Esophagus squamous epithelium (tissue), 5 donors: ENCODE measurements at regions not wholly inside any gene's neighbourhood (a gene's known extent, or its start where the extent isn't known, plus 50 kb on each side); places are given as distances from the start of the nearest gene placed in this dataset.
"Not testable (repeated sequence)": the region's sequence is repeated elsewhere in the genome, so short reads cannot be mapped to it uniquely, and the experiment has no call there.

Source experiments
- DNase-seq: peaks from one replicate; lab custom pipeline; 2025; lab: John Stamatoyannopoulos, UW
- H3K27ac ChIP-seq, 4 donors: fragments of 200-600 bp; sonication (generic); one replicate each; pipeline ENCODE4 v1.5.1; 2016 to 2019; ENCODE audit warnings: mild to moderate bottlenecking in 1 of 4
- H3K27me3 ChIP-seq, 4 donors: fragments of 200-600 bp; sonication (generic); 1 replicate in 3 of 4; 2 replicates in 1 of 4; pipeline versions ENCODE4 v1.5.1 to v1.6.0; 2017 to 2021; ENCODE audit warnings: antibody characterized with exemption in 1 of 4
- H3K36me3 ChIP-seq, 3 donors: fragments of 200-600 bp; sonication (generic); one replicate each; pipeline ENCODE4 v1.5.1; 2016 to 2019
- H3K4me1 ChIP-seq, 3 donors: fragments of 200-600 bp; sonication (generic); one replicate each; pipeline ENCODE4 v1.5.1; 2017 to 2019
- H3K4me3 ChIP-seq, 4 donors: fragments of 200-600 bp; sonication (generic); 1 replicate in 3 of 4; 2 replicates in 1 of 4; pipeline ENCODE4 v1.5.1; 2016 to 2019; ENCODE audit warnings: mild to moderate bottlenecking in 2 of 4, moderate library complexity in 1 of 4
- H3K9me3 ChIP-seq, 3 donors: fragments of 200-600 bp; sonication (generic); one replicate each; pipeline ENCODE4 v1.5.1; 2016 to 2019
- CTCF ChIP-seq, 6 experiments: fragments of 450-650 bp in 4 of 6; fragments of 200-600 bp in 2 of 6; sonication (generic) in 2 of 6; IDR thresholded peaks; one replicate each; pipeline ENCODE4 v1.5.1; 2016 to 2019; ENCODE audit warnings: antibody characterized with exemption in 6 of 6, mild to moderate bottlenecking in 4 of 6, moderate library complexity in 4 of 6
- POLR2A ChIP-seq, 4 donors: fragments of 450-650 bp; IDR thresholded peaks; one replicate each; pipeline ENCODE4 v1.6.1; 2017; ENCODE audit warnings: antibody characterized with exemption in 4 of 4, mild to moderate bottlenecking in 4 of 4, moderate library complexity in 3 of 4
- WGBS, 2 donors: methylation state at CpG; one replicate each; pipeline ENCODE4 v1.1.5; 2018; 5-methylcytosine and 5-hydroxymethylcytosine counted together
- intact Hi-C: fragments of 100-400 bp; cut with DNase I; formaldehyde crosslinking; loops from one replicate; pipeline ENCODE4 v1.15.0; 2022
- donor health status: DM: yes; HTN: yes; CAD: no.

DNA sequence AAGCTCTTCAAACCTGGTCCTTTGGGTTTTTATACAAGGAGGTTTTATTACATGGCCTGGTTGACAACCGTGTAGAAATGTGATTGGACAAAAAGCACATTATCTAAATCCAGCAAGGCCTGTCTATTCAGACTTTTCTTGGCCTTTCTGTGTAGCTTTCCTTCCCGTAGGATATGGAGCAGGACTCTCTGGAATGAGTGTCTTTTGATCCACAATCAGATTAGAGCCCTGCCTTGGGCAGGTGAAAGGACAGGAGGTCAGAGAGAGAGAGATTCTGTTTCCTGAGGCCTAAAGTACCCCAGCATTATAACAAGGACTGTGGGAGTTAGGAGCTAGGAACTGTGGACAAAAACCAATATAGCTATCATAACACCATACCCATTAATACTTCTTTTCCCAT lies 375.5 kb upstream of the RGS6 start:
- TF ChIP-seq POLR2A (IDR thresholded peaks at IDR 0.05), result no peak
- TF ChIP-seq CTCF (IDR thresholded peaks at IDR 0.05), result no peak
- peaks cover 0 to 12% (median 0%) of the 10 kb centered on the region in 3 donors for H3K4me1 ChIP-seq
- no peaks in the 10 kb centered on the region for H3K27me3 ChIP-seq
- H3K4me3 ChIP-seq, result no peak overlapping the region
- intact Hi-C loops, result no loop called here
- DNase-seq, result no peak
- WGBS, 2 donors, result 85 to 94% methylated on average over 2 of the region's 2 CpGs
- no peak overlapping the region for H3K27ac ChIP-seq
- H3K9me3 ChIP-seq, result no peaks in the 10 kb centered on the region
- H3K36me3 ChIP-seq, result no peaks in the 10 kb centered on the region

GRCh38 chr14:71557351-71557750 lies 374.9 kb upstream of the RGS6 start:
- H3K27ac ChIP-seq, result no peak overlapping the region
- H3K36me3 ChIP-seq, result no peaks in the 10 kb centered on the region
- DNase-seq, result no peak
- H3K4me3 ChIP-seq, result no peak overlapping the region
- no peaks in the 10 kb centered on the region for H3K27me3 ChIP-seq
- 92 to 94% methylated on average over 2 of the region's 2 CpGs for WGBS, 2 donors
- no peaks in the 10 kb centered on the region for H3K9me3 ChIP-seq
- TF ChIP-seq CTCF (IDR thresholded peaks at IDR 0.05), result no peak
- no peak for TF ChIP-seq POLR2A (IDR thresholded peaks at IDR 0.05)
- intact Hi-C loops, result no loop called here
- H3K4me1 ChIP-seq, result peaks cover 0 to 12% (median 0%) of the 10 kb centered on the region in 3 donors

- H3K27ac ChIP-seq, intact Hi-C loops, H3K9me3 ChIP-seq, DNase-seq, H3K27me3 ChIP-seq, H3K4me3 ChIP-seq, H3K36me3 ChIP-seq: not testable (repeated sequence)
- 90 to 97% methylated on average over 10 of the region's 10 CpGs for WGBS, 2 donors
- H3K4me1 ChIP-seq, result peaks cover 0 to 12% (median 0%) of the 10 kb centered on the region in 3 donors
These were observed 373.3 kb upstream of the RGS6 start for GRCh38 chr14:71558943-71559342.

DNA sequence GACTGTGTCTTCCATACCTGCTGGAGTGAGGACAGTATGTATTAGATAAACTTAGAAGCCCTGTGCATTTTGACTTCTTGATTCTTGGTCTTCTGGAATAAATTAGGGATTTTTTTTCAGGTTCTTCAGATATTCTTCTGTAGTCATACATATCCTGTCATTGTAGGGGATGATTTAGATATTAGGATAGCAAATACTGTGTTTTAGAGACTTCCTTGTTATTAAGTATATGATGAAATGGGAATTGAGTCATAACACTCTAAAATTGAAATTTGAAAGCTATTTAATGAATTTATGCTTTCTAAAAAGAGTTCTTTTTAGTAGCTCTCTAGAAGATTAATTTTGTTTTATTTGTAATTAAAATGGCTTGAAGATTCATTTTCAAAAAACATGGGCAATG lies 371.5 kb upstream of the RGS6 start:
- Histone ChIP-seq H3K9me3 (no peaks in the 10 kb centered on the region), H3K27ac (no peak overlapping the region), H3K4me3 (no peak overlapping the region), H3K36me3 (no peaks in the 10 kb centered on the region), H3K4me1 (peaks cover 0 to 7% (median 0%) of the 10 kb centered on the region in 3 donors), H3K27me3 (no peaks in the 10 kb centered on the region)
- TF ChIP-seq CTCF (IDR thresholded peaks at IDR 0.05), result no peak
- TF ChIP-seq POLR2A (IDR thresholded peaks at IDR 0.05), result no peak
- DNase-seq, result no peak
- intact Hi-C loops, result no loop called here

DNA sequence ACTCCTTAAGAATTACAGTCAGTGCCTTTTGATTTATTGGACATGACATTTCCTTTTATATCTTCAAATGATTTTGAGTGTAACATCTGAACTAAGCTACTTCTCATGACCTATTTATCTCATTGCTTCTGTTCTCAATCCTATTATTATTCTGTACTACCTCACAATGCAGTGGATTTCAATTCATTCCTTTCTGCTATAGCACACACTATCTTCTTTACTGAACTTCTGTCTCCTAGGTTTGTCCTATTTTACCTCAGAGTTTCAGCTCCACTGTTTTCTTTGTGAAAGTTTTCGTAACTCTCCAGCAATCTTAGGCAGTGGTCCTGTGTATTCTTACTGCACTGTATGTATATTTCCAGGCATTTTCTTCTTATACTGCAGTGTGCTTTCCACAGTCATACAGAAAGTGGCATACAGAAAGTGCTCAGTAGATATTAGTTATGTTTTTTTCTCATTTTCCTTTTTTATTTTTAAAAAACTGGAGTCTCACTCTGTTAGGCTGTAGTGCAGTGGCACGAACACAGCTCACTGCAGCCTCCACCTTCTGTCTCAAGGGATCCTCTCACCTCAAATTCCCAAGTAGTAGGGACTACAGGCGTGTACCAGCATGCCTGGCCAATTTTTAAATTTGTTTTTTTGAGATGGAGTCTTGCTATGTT lies 368.6 kb upstream of the RGS6 start:
- H3K4me3 ChIP-seq, result no peak overlapping the region
- TF ChIP-seq CTCF (IDR thresholded peaks at IDR 0.05), result no peak
- 60 to 78% methylated on average over 3 of the region's 3 CpGs for WGBS, 2 donors
- no peaks in the 10 kb centered on the region for H3K9me3 ChIP-seq
- H3K27ac ChIP-seq, result no peak overlapping the region
- no peaks in the 10 kb centered on the region for H3K36me3 ChIP-seq
- no peak for DNase-seq
- H3K4me1 ChIP-seq, result peaks cover 0 to 5% (median 0%) of the 10 kb centered on the region in 3 donors
- no peaks in the 10 kb centered on the region for H3K27me3 ChIP-seq
- intact Hi-C loops, result no loop called here

GRCh38 chr14:71566276-71566675 lies 366.0 kb upstream of the RGS6 start:
- intact Hi-C loops, result no loop called here
- DNase-seq, result no peak

GRCh38 chr14:71567499-71568133 lies 364.6 kb upstream of the RGS6 start:
- H3K4me3 ChIP-seq, H3K4me1 ChIP-seq, H3K27me3 ChIP-seq, DNase-seq, H3K9me3 ChIP-seq, H3K36me3 ChIP-seq, intact Hi-C loops, H3K27ac ChIP-seq: not testable (repeated sequence)
- WGBS, 2 donors, result 95 to 100% methylated on average over 2 of the region's 2 CpGs

More at GRCh38 chr14:71566276-71566675, 366.0 kb upstream of the RGS6 start:
- no peaks in the 10 kb centered on the region for H3K9me3 ChIP-seq
- peaks cover 0 to 5% (median 0%) of the 10 kb centered on the region in 3 donors for H3K4me1 ChIP-seq
- H3K36me3 ChIP-seq, result no peaks in the 10 kb centered on the region
- 41 to 45% methylated on average over 4 of the region's 4 CpGs for WGBS, 2 donors
- no peak overlapping the region for H3K4me3 ChIP-seq
- TF ChIP-seq CTCF (IDR thresholded peaks at IDR 0.05) (no peak), POLR2A (IDR thresholded peaks at IDR 0.05) (no peak)
- no peak overlapping the region for H3K27ac ChIP-seq
- no peaks in the 10 kb centered on the region for H3K27me3 ChIP-seq
